SU-DHL-6 (cell line): ENCODE measurements at regions not wholly inside any gene's neighbourhood (a gene's known extent, or its start where the extent isn't known, plus 50 kb on each side); places are given as distances from the start of the nearest gene placed in this dataset.

ENCODE experiments used
- H2AFZ ChIP-seq: fragments of 200-600 bp; sonication (generic); 2 replicates; pipeline ENCODE4 v1.6.1; 2014; ENCODE audit warnings: low read depth, mild to moderate bottlenecking, moderate library complexity, mixed read lengths, antibody characterized with exemption, low read length; ENCODE audit not compliant: severe bottlenecking
- H3F3A ChIP-seq: fragments of 200-600 bp; shearing (Covaris generic); 2 replicates; pipeline ENCODE4 v1.6.0; 2016; ENCODE audit warnings: antibody characterized with exemption, mild to moderate bottlenecking; ENCODE audit not compliant: insufficient read depth
- H3K27ac ChIP-seq: fragments of 200-600 bp; sonication (generic); 2 replicates; pipeline ENCODE4 v1.5.1; 2016; ENCODE audit warnings: low read depth, mild to moderate bottlenecking, low read length, moderate library complexity, mixed read lengths
- H3K27me3 ChIP-seq: fragments of 200-600 bp; sonication (generic), shearing (Covaris generic); 2 replicates; pipeline ENCODE4 v1.6.0; 2014; ENCODE audit warnings: mild to moderate bottlenecking, low read length
- H3K36me3 ChIP-seq: fragments of 200-600 bp; sonication (generic); 2 replicates; pipeline ENCODE4 v1.6.1; 2014; ENCODE audit warnings: mild to moderate bottlenecking, low read length, mixed read lengths
- H3K4me2 ChIP-seq: fragments of 300-600, 200-600 bp; shearing (Covaris generic), sonication (generic); 2 replicates; pipeline ENCODE4 v1.6.0; 2014; ENCODE audit warnings: low read length, low read depth, mild to moderate bottlenecking; ENCODE audit not compliant: poor library complexity, severe bottlenecking
- H3K4me3 ChIP-seq: fragments of 200-600 bp; sonication (generic); 2 replicates; pipeline ENCODE4 v1.5.1; 2014; ENCODE audit warnings: antibody characterized with exemption, low read length, mild to moderate bottlenecking, mixed read lengths; ENCODE audit not compliant: insufficient read depth, poor library complexity, severe bottlenecking
- H3K79me2 ChIP-seq: fragments of 200-600 bp; sonication (generic); 2 replicates; pipeline ENCODE4 v1.6.1; 2014; ENCODE audit warnings: mild to moderate bottlenecking, low read length, moderate library complexity; ENCODE audit not compliant: insufficient read depth
- H3K9ac ChIP-seq: fragments of 200-600 bp; sonication (generic); 2 replicates; pipeline ENCODE4 v1.7.0; 2014; ENCODE audit warnings: mild to moderate bottlenecking, low read length
- H3K9me2 ChIP-seq: fragments of 200-600 bp; sonication (generic); replicated peaks from 2 replicates; pipeline ENCODE4 v1.6.1; 2014; ENCODE audit warnings: low read length; ENCODE audit not compliant: insufficient read depth
- H3K9me3 ChIP-seq: fragments of 200-600 bp; sonication (generic); 2 replicates; pipeline ENCODE4 v1.6.1; 2014; ENCODE audit warnings: low read length, mixed read lengths; ENCODE audit not compliant: insufficient read depth
- H4K20me1 ChIP-seq: fragments of 200-600 bp; sonication (generic); 2 replicates; pipeline ENCODE4 v1.6.1; 2014; ENCODE audit warnings: low read depth, mild to moderate bottlenecking, antibody characterized with exemption, low read length, moderate library complexity, mixed read lengths
- EZH2phosphoT487 ChIP-seq: fragments of 200-600 bp; sonication (generic), shearing (Covaris generic); conservative IDR thresholded peaks from 2 replicates; pipeline ENCODE4 v1.6.1; 2018; ENCODE audit warnings: mild to moderate bottlenecking, antibody characterized with exemption, low read length, moderate library complexity, mixed read lengths
- TF ChIP-seq, protein P1 (sequence below): fragments of 200-600 bp; sonication (generic); IDR thresholded peaks from one replicate; pipeline ENCODE4 v1.5.1; 2017; ENCODE audit warnings: antibody characterized with exemption, mild to moderate bottlenecking, low read length, moderate library complexity; ENCODE audit not compliant: insufficient read depth, poor library complexity, severe bottlenecking

DNA sequence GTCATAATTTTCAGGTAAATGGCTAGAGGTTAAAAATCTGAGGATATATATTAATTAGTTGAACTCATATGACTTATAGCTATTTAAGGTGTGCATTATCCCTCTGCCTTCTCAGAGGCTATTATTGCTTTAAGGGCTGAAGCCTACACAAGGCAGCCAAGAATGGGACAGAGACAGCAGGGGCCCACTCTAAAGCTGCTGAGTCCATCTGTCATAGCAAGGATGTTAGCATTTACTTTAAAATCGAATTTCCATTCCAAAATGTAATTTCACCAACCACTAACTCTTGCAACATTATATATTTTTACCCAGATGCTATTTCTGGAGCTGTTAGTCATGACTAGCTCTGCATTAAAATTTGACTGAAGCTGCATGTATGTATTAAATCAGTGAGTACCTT lies 236.3 kb upstream of the FSIP2 start:
- TF ChIP-seq, protein P1, sequence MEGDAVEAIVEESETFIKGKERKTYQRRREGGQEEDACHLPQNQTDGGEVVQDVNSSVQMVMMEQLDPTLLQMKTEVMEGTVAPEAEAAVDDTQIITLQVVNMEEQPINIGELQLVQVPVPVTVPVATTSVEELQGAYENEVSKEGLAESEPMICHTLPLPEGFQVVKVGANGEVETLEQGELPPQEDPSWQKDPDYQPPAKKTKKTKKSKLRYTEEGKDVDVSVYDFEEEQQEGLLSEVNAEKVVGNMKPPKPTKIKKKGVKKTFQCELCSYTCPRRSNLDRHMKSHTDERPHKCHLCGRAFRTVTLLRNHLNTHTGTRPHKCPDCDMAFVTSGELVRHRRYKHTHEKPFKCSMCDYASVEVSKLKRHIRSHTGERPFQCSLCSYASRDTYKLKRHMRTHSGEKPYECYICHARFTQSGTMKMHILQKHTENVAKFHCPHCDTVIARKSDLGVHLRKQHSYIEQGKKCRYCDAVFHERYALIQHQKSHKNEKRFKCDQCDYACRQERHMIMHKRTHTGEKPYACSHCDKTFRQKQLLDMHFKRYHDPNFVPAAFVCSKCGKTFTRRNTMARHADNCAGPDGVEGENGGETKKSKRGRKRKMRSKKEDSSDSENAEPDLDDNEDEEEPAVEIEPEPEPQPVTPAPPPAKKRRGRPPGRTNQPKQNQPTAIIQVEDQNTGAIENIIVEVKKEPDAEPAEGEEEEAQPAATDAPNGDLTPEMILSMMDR: no peak
- TF ChIP-seq EZH2phosphoT487: no peak
- H3K9ac ChIP-seq: no peak overlapping the region
- H3F3A ChIP-seq: no peaks in the 10 kb centered on the region
- H3K9me2 ChIP-seq: no peaks in the 10 kb centered on the region
- 0 out of 2 replicates have a peak, but pooled peaks cover 6% of the 10 kb centered on the region for H3K9me3 ChIP-seq
- no peak overlapping the region for H3K4me2 ChIP-seq
- no peak overlapping the region for H2AFZ ChIP-seq
- no peaks in the 10 kb centered on the region; the same call in 1 of the 2 replicates for H3K36me3 ChIP-seq
- no peaks in the 10 kb centered on the region for H3K79me2 ChIP-seq
- H3K27me3 ChIP-seq: no peaks in the 10 kb centered on the region
- no peak overlapping the region for H3K4me3 ChIP-seq
- H4K20me1 ChIP-seq: no peaks in the 10 kb centered on the region
- no peak overlapping the region for H3K27ac ChIP-seq

DNA sequence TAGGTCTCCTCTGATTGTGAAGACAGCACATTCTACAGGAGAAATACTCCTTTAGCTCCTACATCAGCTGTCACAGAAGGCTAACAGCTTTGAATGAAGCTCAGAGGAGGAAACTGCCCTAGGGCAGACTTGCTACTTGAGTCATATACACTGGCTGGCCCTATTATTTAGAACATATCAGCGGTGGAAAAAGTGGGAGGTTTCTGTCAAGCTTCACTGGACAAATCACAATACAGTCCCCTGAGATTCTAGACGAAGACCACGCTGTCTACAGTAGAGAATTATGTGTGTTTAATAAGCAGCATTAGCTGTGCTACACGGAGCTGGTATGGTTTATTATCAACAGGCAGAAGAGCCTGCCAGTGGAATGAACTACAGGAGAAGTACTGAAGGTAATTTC lies 230.9 kb upstream of the FSIP2 start:
- no peak overlapping the region for H3K27ac ChIP-seq
- TF ChIP-seq, protein P1: no peak
- TF ChIP-seq EZH2phosphoT487: no peak
- peaks cover 20% of the 10 kb centered on the region; the same call in 1 of the 2 replicates for H3K9me3 ChIP-seq
- H3K27me3 ChIP-seq: no peaks in the 10 kb centered on the region
- H3K79me2 ChIP-seq: no peaks in the 10 kb centered on the region
- peak overlapping the region; percentile 15 for H3K4me2 ChIP-seq
- H2AFZ ChIP-seq: peak overlapping the region; percentile 81
- H3K36me3 ChIP-seq: 0 out of 2 replicates have a peak, but pooled peaks cover 3% of the 10 kb centered on the region
- no peaks in the 10 kb centered on the region for H3F3A ChIP-seq
- H3K4me3 ChIP-seq: no peak overlapping the region
- no peaks in the 10 kb centered on the region for H3K9me2 ChIP-seq
- H3K9ac ChIP-seq: no peak overlapping the region
- H4K20me1 ChIP-seq: no peaks in the 10 kb centered on the region

DNA sequence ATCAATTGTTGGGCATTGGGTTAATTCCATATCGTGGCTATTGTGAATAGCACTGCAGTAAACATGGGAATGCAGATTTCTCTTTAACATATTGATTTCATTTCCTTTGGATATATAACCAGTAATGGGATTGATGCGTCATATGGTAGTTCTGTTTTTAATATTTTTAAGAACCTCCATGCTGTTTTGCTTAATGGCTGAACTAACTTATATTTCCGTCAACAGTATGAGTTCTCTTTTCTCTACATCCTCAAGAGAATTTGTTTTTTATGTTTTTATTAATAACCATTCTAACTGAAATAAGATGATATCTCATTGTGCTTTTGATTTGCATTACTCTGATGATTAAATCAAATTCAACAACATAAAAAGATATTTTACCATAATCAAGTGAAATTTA lies 228.5 kb upstream of the FSIP2 start:
- H3K9me3 ChIP-seq: peaks cover 20% of the 10 kb centered on the region; the same call in 1 of the 2 replicates
- H3K4me2 ChIP-seq: no peak overlapping the region
- H3K9ac ChIP-seq: no peak overlapping the region
- H3K9me2 ChIP-seq: no peaks in the 10 kb centered on the region
- TF ChIP-seq EZH2phosphoT487: no peak
- TF ChIP-seq, protein P1: no peak
- no peaks in the 10 kb centered on the region for H3K27me3 ChIP-seq
- H3K36me3 ChIP-seq: peaks cover 5% of the 10 kb centered on the region; the same call in 1 of the 2 replicates
- no peaks in the 10 kb centered on the region for H4K20me1 ChIP-seq
- H3K79me2 ChIP-seq: no peaks in the 10 kb centered on the region
- H3K4me3 ChIP-seq: no peak overlapping the region
- H2AFZ ChIP-seq: no peak overlapping the region
- H3F3A ChIP-seq: no peaks in the 10 kb centered on the region
- H3K27ac ChIP-seq: no peak overlapping the region
